Suppressor macrophage (primary cell): ENCODE measurements at regions not wholly inside any gene's neighbourhood (a gene's known extent, or its start where the extent isn't known, plus 50 kb on each side); places are given as distances from the start of the nearest gene placed in this dataset.
A peak's percentile ranks its signal among the peaks of the same experiment; 100 is the strongest.
"Not testable (repeated sequence)": the region's sequence is repeated elsewhere in the genome, so short reads cannot be mapped to it uniquely, and the experiment has no call there.

Source experiments
- DNase-seq, 4 experiments: peaks; one replicate each; pipeline ENCODE4 v3.0.0-alpha.2; 2020 to 2022

DNA sequence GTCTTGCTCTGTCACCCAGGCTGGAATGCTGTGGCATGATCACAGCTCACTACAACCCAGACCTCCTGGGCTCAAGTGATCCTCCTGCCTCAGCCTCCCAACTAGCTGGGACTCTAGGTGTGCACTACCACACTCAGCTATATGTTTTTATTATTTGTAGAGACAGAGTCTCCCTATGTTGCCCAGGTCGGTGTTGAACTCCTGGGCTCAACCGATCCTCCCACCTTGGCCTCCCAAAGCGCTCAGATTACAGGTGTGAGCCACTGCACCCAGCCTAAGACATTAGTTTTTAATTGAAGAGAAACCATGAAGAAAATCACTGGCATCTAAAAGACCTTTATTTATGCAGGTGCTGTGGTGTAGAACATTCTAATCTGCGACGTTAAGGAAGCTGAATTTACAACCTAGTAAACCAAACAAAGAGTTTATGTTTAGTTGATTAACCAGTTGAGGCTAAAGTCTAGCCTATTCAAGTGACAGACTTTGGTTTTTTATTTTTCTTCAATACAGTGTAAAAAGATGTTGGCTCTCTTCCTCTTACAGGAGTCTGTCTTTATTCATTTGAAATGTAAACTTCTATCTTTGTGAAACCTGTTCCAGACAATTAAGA lies 52.5 kb upstream of the NBL1 start:
- no peak for DNase-seq

DNA sequence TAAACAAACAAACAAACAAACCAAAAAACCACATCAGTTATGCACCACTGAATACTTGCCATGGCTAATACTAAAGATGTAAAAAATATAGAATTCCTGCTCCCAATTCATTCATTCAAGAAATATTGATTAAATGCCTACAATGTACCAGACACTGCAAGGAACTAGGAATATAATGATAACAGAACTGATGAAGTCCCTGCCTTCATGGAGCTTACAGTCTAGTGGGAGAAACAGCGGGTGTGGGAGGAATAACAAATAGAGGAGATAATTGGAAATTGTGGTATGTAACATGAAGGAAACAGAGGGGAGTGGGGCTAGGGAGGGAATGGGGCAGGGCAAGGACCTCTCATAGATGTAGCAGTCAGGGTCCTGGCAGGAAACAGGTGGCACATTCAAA lies 58.6 kb upstream of the NBL1 start:
- DNase-seq = no peak

DNA sequence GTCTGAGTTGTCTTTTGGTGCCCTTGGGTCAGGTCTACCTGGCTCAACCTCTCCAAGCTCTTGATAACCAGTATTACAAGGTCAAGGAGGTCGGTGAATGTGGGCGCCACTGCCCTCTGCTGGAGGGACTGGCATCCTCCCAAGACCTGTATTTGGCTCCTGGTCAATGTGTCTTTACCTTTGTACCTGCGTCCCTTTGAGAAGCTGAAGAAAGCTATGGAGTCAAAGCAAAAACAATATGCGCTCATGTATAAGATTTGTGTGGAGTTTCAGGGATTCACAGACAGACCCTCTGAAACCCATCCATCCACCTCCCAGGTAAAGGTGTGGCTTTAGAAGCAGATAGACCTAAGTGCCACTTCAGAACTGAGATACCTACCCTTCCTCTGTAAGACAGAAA lies 61.8 kb upstream of the NBL1 start:
- DNase-seq = peak; percentile 60 to 82 (median 69)

DNA sequence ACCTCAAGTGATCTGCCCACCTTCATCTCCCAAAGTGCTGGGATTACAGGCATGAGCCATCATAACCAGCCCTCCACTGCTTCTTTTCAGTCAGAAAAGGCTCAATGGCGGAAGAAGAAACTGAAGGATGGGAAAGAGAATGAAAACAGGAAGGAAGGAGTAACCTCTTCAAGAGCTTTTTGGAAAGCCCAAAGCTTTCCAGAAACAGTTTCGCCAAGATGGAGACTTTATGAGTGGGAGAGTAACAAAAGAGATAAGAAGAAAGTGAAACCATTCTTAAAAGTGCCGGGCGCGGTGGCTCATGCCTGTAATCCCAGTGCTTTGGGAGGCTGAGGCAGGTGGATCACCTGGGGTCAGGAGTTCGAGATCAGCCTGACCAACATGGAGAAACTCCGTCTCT lies 62.7 kb upstream of the NBL1 start:
- DNase-seq = peak in 2 of 4 experiments; percentile 10 to 15

DNA sequence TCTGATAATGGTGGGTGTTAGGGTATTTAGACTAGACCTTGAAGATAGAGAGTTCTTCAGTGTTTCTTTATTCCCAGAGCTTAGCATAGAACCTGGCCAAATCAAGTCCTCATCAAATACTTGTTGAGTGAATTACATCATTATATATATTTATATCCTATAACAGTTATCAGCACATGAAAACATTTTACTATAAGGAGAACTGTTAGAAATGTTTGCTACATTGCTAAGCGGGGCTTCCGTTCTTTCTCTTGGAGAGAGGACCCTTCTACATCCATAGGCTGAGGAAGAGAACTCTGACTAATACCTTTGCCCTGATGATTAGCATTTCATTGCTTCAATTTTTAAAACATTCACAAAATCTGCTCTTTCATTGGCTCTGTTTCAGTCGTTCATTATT lies 66.5 kb upstream of the NBL1 start:
- no peak for DNase-seq

DNA sequence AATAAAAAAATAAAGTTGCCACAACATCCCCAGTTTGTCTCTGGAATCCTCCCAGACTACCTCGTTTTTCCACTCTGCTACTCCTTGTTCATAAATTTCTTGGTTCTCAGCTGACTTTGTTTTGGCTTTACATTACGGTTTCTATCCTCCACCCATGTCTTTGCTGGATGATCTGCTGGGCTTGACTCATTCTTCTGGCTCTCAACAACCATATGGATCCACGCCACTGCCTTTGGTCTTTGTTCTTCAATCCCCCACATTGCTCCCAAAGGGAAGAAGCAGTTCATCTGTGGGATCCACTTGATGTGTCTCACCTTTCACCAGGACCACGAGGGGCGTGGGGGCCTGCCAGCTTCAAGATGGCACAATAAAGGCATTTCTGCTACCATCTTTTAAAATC lies 67.1 kb upstream of the NBL1 start:
- no peak for DNase-seq

DNA sequence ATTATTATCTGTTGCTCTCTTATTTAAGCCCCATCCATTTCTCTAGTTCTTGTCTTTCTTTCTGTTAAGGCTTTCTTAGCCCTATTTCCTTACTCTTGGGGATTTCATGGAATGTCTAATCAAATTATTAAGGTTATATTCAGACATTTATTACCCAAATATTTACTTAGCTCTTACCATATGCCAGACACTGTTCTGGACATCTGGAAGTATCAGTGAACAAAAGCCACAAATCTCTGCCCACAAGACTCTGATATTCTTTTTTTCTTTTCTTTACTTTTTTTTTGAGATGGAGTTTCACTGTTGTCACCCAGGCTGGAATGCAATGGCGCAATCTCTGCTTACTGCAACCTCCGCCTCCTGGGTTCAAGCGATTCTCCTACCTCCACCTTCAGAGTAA lies 74.3 kb upstream of the NBL1 start:
- DNase-seq = no peak

DNA sequence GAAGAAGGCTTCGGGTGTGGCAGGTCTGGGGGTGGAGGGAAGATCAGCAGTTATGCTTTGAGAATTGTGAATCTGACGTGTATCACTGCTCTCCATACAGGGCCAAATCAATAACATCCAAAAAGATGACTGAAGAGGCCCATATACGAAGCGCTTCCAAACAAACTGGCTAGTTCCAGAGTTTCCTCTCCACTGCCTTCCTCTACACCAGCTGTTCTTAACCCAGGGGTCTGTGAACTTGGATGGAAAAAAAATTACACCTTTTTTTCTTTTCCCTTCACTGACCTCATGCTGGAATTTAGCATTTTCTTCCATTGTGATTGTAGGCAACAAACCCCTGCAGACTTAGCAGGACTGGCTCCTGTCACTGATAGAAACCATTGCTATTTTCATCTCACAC lies 77.1 kb upstream of the NBL1 start:
- no peak for DNase-seq

DNA sequence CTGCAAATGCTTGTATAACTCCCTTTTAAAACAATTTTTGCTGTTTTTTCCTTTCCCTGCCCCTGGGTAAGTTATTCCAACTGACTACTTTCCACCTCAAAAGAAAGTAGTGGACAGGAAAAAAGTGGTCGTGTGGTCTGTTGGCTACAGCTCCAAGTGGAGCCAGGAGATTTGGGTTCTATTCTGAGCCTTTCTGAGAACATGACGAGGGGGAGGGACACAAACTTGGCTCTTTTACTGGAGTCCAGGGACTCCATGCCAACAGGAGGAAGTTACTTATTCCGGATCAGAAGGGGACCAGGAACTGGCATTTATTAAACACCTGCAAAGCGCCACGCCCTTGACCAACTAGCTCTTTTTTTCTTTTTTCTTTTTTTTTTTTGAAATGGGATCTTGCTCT lies 79.0 kb upstream of the CAPZB start:
- DNase-seq = no peak

DNA sequence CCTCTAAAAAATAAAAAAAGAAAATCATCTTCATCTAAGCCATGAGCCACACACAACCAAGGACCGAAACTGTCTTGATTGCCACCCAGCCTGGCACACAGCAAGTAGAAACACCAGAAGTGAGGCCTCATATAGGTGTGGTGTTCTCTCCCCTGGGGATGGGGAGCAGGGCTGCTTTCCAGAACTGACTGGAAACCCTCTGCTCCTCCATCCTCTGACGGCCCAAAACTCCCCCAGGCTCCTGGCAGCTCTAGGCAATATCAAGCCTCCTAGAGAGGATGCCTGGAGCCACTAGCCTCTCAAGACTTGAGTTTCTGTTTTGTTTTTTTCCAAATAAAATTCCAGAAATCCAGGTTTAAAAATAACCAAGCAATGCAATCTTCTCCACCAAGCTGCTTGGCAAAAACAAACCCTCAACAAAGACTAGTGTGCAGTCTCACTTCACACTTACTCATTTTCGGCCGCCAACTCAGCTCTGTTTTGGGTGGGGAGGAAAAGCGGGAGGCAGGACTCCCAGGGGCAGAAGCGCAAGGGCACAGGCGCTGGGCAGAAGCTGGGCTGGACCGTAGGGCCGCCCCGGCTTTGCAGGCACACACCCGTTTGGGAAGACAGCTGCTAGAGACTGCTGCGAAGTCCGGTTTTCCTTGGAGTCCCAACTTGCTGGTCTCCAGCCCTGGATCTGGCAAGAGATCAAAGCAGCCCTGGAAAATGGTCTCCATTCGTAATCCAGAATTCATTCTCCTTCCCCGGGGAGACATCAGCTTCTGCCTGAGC lies 78.2 kb upstream of the CAPZB start:
- DNase-seq = no peak

DNA sequence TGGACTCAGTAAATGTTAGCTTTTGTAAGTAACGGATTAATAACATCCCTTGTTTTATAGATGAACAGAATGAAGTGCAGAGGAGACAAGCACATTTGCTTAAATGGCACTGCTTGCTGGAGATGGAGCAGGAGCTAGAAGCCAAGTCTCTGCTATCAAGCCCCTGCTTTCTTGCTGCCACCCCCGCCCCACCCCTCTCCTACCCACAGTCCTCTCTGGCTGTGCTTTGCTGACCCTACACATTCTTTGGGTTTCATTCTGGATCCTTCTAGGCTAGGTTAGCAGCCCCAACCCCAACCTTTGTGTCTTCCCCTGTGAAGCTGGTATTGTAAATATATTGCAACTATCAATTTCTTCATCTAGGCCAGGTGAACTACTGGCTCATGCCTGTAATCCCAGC lies 77.5 kb upstream of the CAPZB start:
- DNase-seq = no peak

DNA sequence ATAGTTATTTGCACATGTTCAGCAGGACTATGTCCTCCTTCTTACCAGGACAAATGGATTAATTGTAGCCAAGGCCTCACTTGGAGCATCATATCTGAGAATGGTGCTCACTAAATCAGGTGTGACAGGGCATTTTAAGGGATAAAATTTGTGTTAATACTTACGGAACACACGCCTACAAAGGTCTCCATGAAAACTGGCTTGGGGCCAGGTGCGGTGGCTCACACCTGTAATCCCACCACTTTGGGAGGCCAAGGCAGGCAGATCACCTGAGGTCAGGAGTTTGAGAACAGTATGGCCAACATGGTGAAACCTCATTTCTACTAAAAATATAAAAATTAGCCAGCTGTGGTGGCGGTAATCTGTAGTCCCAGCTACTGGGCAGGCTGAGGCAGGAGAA lies 75.1 kb upstream of the CAPZB start:
- no peak for DNase-seq

DNA sequence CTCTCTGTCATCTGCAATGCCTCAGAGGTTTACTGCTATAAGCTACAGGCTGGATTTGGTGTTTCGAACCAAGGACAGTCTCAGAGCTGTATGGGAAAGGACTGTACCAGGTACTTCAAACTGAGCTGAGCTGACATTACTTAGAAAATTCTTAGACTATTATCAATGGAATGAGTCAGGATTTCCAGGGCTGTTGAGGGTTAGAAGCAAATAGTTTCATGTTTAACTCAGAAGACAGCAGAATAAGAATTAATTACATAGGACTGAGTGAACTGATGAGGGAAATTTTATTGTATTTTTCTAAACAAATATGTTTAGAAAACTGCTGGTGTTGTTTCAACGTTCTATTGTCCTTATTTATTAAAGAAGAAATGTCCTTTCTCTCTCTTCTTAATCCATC lies 74.3 kb upstream of the CAPZB start:
- no peak for DNase-seq

DNA sequence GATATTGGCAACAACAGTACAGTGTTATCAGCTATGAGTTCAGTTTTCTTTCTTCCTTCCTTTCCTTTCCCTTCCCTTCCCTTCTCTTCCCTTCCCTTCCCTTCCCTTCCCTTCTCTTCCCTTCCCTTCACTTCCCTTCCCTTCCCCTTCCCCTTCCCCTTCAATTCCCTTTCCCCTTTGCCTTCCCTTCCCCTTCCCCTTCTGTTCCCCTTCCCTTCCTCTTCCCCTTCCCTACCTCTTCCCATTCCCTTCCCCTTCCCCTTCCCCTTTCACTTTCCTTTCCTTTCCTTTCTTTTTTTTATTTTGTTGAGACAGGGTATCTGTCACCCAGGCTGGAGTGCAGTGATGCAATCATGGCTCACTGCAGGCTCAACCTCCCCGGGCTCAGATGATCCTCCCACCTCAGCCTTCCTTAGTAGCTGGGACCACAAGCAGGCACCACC lies 72.3 kb upstream of the CAPZB start:
- DNase-seq = peak; percentile 45 to 66 (median 53)

DNA sequence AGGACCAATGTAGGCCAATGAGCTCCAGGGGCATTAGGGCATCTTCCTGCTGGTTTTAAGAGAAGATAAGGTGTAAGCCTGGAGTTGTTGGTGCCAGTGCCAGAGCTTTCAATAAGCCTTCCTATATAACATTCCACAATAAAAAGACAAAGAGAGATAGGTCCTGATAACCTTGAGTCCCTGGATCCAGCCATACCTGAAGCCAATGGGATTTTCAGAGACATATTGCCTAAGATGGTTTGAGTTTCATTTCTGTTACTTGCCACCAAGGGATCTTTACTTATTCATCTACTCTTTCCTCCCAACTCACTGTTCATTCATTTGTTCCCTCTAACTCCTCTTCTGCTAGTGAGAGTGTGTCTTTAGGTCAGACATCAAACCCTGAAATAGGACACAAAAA lies 68.8 kb upstream of the CAPZB start:
- DNase-seq = no peak

DNA sequence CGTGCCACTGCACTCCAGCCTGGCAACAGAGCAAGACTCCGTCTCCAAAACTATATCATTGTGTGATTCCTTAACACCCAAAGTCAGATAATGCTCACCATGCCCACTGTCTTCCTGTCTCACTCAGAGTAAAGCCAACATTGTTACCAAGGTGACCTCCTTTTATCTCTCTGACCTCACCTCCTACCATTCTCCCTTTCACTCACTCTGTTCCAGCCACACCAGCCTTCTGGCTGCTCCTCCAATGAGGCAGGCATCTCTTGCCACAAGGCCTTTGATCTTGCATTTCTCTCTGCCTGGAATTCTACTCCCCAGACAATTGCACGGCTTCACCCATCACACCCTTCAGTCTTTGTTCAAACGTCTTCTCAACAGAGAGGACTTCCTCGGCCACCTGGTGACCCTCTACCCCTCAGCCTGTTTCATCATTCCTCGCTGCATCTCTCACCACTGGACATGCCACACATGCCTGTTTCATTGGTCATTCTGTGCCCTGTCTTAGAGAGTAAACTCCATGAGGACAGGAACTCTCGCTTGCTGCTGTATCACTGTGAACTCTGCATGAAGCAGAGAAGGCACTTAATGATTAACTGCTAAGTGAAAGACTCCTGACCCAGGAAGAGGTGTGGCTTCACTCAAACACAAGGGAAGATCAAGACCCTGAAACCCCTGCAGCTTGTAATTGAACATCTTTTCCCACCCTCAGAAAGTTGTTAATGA lies 67.1 kb upstream of the CAPZB start:
- DNase-seq = no peak

DNA sequence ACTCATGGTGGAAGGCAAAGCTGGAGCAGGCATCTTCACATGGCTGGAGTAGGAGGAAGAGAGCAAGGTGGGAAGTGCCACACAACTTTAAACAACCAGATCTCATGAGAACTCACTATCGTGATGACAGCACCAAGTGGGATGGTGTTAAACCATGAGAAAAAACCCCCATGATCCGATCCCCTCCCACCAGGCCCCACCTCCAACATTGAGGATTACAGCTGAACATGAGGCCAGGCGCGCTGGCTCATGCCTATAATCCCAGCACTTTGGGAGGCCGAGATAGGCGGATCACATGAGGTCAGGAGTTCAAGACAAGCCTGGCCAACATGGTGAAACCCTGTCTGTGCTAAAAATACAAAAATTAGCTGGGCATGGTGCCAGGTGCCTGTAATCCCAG lies 66.5 kb upstream of the CAPZB start:
- peak in 1 of 4 experiments; percentile 8 for DNase-seq

DNA sequence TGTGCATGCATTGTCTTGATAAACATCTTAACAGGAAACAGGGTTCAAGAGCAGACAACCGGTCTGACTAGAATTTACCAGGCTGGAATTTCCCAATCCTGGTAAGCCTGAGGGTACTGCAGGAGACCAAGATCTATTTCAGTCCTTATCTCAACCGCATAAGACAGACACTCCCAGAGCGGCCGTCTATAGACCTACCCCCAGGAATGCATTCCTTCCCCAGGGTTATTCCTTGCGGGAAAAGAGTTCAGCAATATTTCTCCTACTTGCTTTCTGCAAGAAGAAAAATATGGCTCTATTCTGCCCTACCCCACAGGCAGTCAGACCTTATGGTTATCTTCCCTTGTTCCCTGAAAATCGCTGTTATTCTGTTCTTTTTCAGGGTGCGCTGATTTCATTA lies 65.1 kb upstream of the CAPZB start:
- not testable (repeated sequence) for DNase-seq

DNA sequence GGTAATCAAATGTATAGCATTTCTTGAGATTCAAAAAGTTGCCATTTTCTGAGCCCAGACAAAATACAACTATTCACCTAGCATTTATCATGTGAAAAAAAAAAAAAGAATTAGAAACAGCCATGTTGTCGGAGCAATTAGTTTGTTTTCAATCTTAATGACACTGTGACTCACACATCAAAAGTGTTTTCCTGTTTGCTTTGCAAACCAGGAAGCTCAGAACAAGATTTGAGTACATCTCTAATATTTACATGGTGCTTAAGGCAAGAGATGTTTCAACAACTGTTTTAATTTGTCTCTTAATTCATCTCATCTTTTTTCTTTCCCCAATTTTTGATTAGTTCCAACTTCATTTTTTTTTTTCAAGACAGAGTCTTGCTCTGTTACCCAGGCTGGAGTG lies 62.5 kb upstream of the CAPZB start:
- no peak for DNase-seq

DNA sequence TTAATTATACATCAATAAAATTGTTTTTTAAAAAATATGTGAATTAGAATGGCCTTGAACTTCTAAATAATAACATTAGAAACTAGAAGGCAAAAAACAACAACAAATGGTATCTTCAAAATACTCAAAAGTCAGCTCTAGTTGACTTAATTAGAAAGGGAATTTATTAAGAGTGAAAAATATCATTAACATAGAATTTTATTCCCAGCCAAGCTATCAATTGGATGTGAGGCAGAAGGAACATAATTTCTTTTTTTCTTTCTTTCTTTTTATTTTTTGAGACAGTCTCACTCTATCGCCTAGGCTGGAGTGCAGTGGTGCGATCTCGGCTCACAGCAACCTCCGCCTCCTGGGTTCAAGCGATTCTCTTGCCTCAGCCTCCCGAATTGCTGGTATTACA lies 51.2 kb upstream of the CAPZB start:
- no peak for DNase-seq

DNA sequence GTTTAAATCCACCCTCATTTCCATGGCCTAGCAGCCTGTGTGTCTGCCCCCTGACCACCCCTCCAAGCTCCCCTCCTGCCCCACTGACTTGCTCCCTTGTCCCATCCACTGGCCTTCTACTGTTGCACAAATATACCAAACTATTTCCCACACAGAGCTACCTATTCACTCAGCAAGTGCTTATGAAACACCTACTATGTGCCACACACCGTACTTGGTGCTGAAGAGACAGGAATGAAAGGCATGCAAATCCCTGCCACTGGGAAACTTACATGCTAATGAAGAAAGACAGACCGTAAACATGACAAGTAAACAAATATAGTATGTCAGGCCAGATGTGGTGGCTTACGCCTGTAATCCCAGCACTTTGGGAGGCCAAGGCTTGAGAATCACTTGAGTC lies 49.9 kb upstream of the CAPZB start:
- no peak for DNase-seq
